ENCODE measurements at regions not wholly inside any gene's neighbourhood (a gene's known extent, or its start where the extent isn't known, plus 50 kb on each side); places are given as distances from the start of the nearest gene placed in this dataset.

- TF ChIP-seq CTCF (IDR thresholded peaks at IDR 0.05) (no peak), EZH2phosphoT487 (IDR thresholded peaks at IDR 0.05) (no peak), EZH2 (IDR thresholded peaks at IDR 0.05) (no peak)
- Histone ChIP-seq H3K27me3 (no peaks in the 10 kb centered on the region), H3F3A (ENCODE audit: low read depth) (no peaks in the 10 kb centered on the region), H3K4me2 (no peak overlapping the region), H3K4me3 (no peak overlapping the region), H3K4me1 (no peaks in the 10 kb centered on the region), H3K79me2 (ENCODE audit: low read depth) (no peaks in the 10 kb centered on the region), H3K27ac (no peak overlapping the region), H3K9ac (no peak overlapping the region), H3K9me3 (ENCODE audit: low read depth) (no peaks in the 10 kb centered on the region), H3K36me3 (no peaks in the 10 kb centered on the region), H2AFZ (replicated peaks) (no peak overlapping the region), H4K20me1 (ENCODE audit: low read depth) (no peaks in the 10 kb centered on the region)
- Mint-ChIP-seq H3K4me3 (no peak overlapping the region), H3K4me1 (no peaks in the 10 kb centered on the region), H3K9me3 (no peaks in the 10 kb centered on the region), H3K27me3 (ENCODE audit: insufficient read depth, low read depth) (peaks cover 2% of the 10 kb centered on the region), H3K36me3 (no peaks in the 10 kb centered on the region), H3K27ac (no peak overlapping the region)
- no peak for DNase-seq (ENCODE audit: low spot score)
Observed at GRCh38 chr21:38622827-38623209, 124.5 kb upstream of the ERG start.

GRCh38 chr21:38623552-38623951, 125.3 kb upstream of the ERG start:
- no peaks in the 10 kb centered on the region for H3K36me3 ChIP-seq
- no peak overlapping the region for H3K4me2 ChIP-seq
- no peaks in the 10 kb centered on the region for H3F3A ChIP-seq (ENCODE audit: low read depth)
- no peaks in the 10 kb centered on the region for H3K36me3 Mint-ChIP-seq
- no peak for TF ChIP-seq EZH2phosphoT487 (IDR thresholded peaks at IDR 0.05)
- TF ChIP-seq EZH2 (IDR thresholded peaks at IDR 0.05) = no peak
- TF ChIP-seq CTCF (IDR thresholded peaks at IDR 0.05) = no peak
- no peaks in the 10 kb centered on the region for H3K27me3 ChIP-seq
- no peaks in the 10 kb centered on the region for H3K4me1 Mint-ChIP-seq
- H2AFZ ChIP-seq (replicated peaks) = no peak overlapping the region
- DNase-seq (ENCODE audit: low spot score) = no peak
- H3K9me3 Mint-ChIP-seq = no peaks in the 10 kb centered on the region
- H3K9ac ChIP-seq = no peak overlapping the region
- H3K9me3 ChIP-seq (ENCODE audit: low read depth) = no peaks in the 10 kb centered on the region
- no peak overlapping the region for H3K4me3 Mint-ChIP-seq
- peaks cover 2% of the 10 kb centered on the region for H3K27me3 Mint-ChIP-seq (ENCODE audit: insufficient read depth, low read depth)
- no peaks in the 10 kb centered on the region for H4K20me1 ChIP-seq (ENCODE audit: low read depth)
- H3K79me2 ChIP-seq (ENCODE audit: low read depth) = no peaks in the 10 kb centered on the region
- no peaks in the 10 kb centered on the region for H3K4me1 ChIP-seq
- H3K4me3 ChIP-seq = no peak overlapping the region
- no peak overlapping the region for H3K27ac Mint-ChIP-seq
- no peak overlapping the region for H3K27ac ChIP-seq

- no peaks in the 10 kb centered on the region for H3K79me2 ChIP-seq (ENCODE audit: low read depth)
- no peak overlapping the region for H2AFZ ChIP-seq (replicated peaks)
- no peak overlapping the region for H3K9ac ChIP-seq
- H3K36me3 ChIP-seq = no peaks in the 10 kb centered on the region
- no peaks in the 10 kb centered on the region for H3K27me3 ChIP-seq
- Mint-ChIP-seq H3K4me3 (no peak overlapping the region), H3K9me3 (no peaks in the 10 kb centered on the region), H3K36me3 (no peaks in the 10 kb centered on the region), H3K4me1 (no peaks in the 10 kb centered on the region), H3K27ac (no peak overlapping the region), H3K27me3 (ENCODE audit: insufficient read depth, low read depth) (peaks cover 2% of the 10 kb centered on the region)
- no peak overlapping the region for H3K27ac ChIP-seq
- no peaks in the 10 kb centered on the region for H3K4me1 ChIP-seq
- H3K4me3 ChIP-seq = no peak overlapping the region
- no peaks in the 10 kb centered on the region for H3F3A ChIP-seq (ENCODE audit: low read depth)
- TF ChIP-seq CTCF (IDR thresholded peaks at IDR 0.05) (no peak), EZH2phosphoT487 (IDR thresholded peaks at IDR 0.05) (no peak), EZH2 (IDR thresholded peaks at IDR 0.05) (no peak)
- H4K20me1 ChIP-seq (ENCODE audit: low read depth) = no peaks in the 10 kb centered on the region
- H3K9me3 ChIP-seq (ENCODE audit: low read depth) = no peaks in the 10 kb centered on the region
- H3K4me2 ChIP-seq = no peak overlapping the region
- DNase-seq (ENCODE audit: low spot score) = no peak
Observed at GRCh38 chr21:38625000-38625399, 126.7 kb upstream of the ERG start.

GRCh38 chr21:38626306-38626705, 128.0 kb upstream of the ERG start:
- Histone ChIP-seq H2AFZ (replicated peaks) (no peak overlapping the region), H3K36me3 (no peaks in the 10 kb centered on the region), H3K27ac (no peak overlapping the region), H3K4me2 (no peak overlapping the region), H4K20me1 (ENCODE audit: low read depth) (no peaks in the 10 kb centered on the region), H3K9me3 (ENCODE audit: low read depth) (no peaks in the 10 kb centered on the region), H3K79me2 (ENCODE audit: low read depth) (no peaks in the 10 kb centered on the region), H3K4me1 (no peaks in the 10 kb centered on the region), H3K27me3 (no peaks in the 10 kb centered on the region), H3K9ac (no peak overlapping the region), H3F3A (ENCODE audit: low read depth) (no peaks in the 10 kb centered on the region), H3K4me3 (no peak overlapping the region)
- peaks cover 4% of the 10 kb centered on the region for H3K9me3 Mint-ChIP-seq
- H3K4me1 Mint-ChIP-seq = no peaks in the 10 kb centered on the region
- H3K36me3 Mint-ChIP-seq = no peaks in the 10 kb centered on the region
- no peak overlapping the region for H3K4me3 Mint-ChIP-seq
- no peak overlapping the region for H3K27ac Mint-ChIP-seq
- no peak for TF ChIP-seq EZH2phosphoT487 (IDR thresholded peaks at IDR 0.05)
- no peak for TF ChIP-seq EZH2 (IDR thresholded peaks at IDR 0.05)
- TF ChIP-seq CTCF (IDR thresholded peaks at IDR 0.05) = no peak
- no peak for DNase-seq (ENCODE audit: low spot score)
- peaks cover 2% of the 10 kb centered on the region for H3K27me3 Mint-ChIP-seq (ENCODE audit: insufficient read depth, low read depth)
